ENCODE measurements at regions not wholly inside any gene's neighbourhood (a gene's known extent, or its start where the extent isn't known, plus 50 kb on each side); places are given as distances from the start of the nearest gene placed in this dataset.

DNA sequence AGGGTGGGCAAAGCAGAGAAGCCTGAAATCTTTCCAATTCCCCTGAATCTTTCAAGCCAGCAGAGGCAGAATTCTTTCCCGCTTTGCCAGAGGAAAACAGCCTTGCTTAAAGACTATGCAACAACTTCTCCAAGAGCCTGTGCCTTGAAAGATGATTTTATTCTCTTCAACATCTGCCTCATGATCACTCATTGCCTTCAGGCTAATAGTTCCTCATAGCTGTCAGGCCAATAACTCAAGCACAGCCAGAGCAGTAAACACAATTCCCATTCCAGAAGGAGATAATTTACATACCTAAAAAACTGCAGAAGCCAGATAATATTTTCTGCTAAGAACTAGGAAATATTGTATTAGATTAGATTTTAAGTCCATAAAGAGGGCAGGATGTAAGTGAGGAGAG, 92.3 kb upstream of the PUM3 start:
- no peaks in the 10 kb centered on the region for H3K4me1 Mint-ChIP-seq (ENCODE audit: low read depth, unreplicated experiment)
- H3K4me3 Mint-ChIP-seq (ENCODE audit: unreplicated experiment), result no peak overlapping the region
- no peak overlapping the region for H3K27ac Mint-ChIP-seq (ENCODE audit: unreplicated experiment)
- no peak for DNase-seq
- H3K27me3 Mint-ChIP-seq (ENCODE audit: unreplicated experiment), result peaks cover 3% of the 10 kb centered on the region
- TF ChIP-seq, protein P1, sequence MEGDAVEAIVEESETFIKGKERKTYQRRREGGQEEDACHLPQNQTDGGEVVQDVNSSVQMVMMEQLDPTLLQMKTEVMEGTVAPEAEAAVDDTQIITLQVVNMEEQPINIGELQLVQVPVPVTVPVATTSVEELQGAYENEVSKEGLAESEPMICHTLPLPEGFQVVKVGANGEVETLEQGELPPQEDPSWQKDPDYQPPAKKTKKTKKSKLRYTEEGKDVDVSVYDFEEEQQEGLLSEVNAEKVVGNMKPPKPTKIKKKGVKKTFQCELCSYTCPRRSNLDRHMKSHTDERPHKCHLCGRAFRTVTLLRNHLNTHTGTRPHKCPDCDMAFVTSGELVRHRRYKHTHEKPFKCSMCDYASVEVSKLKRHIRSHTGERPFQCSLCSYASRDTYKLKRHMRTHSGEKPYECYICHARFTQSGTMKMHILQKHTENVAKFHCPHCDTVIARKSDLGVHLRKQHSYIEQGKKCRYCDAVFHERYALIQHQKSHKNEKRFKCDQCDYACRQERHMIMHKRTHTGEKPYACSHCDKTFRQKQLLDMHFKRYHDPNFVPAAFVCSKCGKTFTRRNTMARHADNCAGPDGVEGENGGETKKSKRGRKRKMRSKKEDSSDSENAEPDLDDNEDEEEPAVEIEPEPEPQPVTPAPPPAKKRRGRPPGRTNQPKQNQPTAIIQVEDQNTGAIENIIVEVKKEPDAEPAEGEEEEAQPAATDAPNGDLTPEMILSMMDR (IDR thresholded peaks at IDR 0.05; ENCODE audit: partially characterized antibody, unreplicated experiment), result no peak
- no peaks in the 10 kb centered on the region for H3K36me3 Mint-ChIP-seq (ENCODE audit: unreplicated experiment)
- peaks cover 3% of the 10 kb centered on the region for H3K9me3 Mint-ChIP-seq (ENCODE audit: unreplicated experiment)

DNA sequence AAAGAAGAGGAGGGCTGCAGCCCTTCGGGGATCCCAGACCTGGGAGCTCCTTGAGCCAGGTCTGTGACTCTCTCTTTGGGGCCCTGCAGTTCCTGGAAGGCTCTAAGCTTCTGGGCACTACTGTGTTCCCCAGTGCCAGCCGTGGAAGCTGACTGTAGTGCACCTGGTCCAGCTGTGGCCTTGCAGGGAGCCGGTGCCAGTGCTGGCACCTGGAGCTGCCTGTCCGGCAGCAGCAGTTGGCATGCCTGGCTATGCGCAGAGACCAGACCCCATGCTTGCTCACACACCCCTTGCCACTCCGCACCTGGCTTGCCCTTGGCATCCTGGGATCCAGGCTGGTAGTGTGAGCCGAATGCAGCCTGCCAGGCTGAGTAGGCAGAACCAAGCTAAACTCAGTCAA, 91.0 kb upstream of the PUM3 start:
- no peak overlapping the region for H3K27ac Mint-ChIP-seq (ENCODE audit: unreplicated experiment)
- TF ChIP-seq, protein P1 (IDR thresholded peaks at IDR 0.05; ENCODE audit: partially characterized antibody, unreplicated experiment), result no peak
- peaks cover 3% of the 10 kb centered on the region for H3K9me3 Mint-ChIP-seq (ENCODE audit: unreplicated experiment)
- no peak overlapping the region for H3K4me3 Mint-ChIP-seq (ENCODE audit: unreplicated experiment)
- H3K27me3 Mint-ChIP-seq (ENCODE audit: unreplicated experiment), result peaks cover 3% of the 10 kb centered on the region
- no peaks in the 10 kb centered on the region for H3K4me1 Mint-ChIP-seq (ENCODE audit: low read depth, unreplicated experiment)
- no peak for DNase-seq
- no peaks in the 10 kb centered on the region for H3K36me3 Mint-ChIP-seq (ENCODE audit: unreplicated experiment)

DNA sequence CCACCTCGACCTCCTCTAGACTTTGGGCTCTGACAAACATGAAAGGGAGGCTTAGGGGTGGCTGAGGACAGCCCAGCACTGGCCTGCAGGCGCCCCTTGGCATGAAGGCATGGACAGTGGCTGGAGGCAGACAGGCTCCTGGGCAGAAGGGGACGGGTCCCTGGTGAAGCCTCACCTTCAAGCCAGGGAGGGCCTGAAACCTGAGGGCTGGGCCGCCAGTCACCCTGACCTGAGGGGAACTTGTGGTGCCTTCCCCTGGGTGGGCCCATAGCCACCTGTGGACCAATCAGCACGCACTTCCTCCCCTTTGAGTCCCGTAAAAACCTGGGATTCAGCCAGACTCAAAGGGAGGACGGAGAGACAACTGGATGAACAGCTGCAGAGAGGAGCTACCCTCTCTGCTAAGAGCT, 90.4 kb upstream of the PUM3 start:
- no peak overlapping the region for H3K4me3 Mint-ChIP-seq (ENCODE audit: unreplicated experiment)
- H3K9me3 Mint-ChIP-seq (ENCODE audit: unreplicated experiment), result peaks cover 3% of the 10 kb centered on the region
- H3K4me1 Mint-ChIP-seq (ENCODE audit: low read depth, unreplicated experiment), result no peaks in the 10 kb centered on the region
- TF ChIP-seq, protein P1 (IDR thresholded peaks at IDR 0.05; ENCODE audit: partially characterized antibody, unreplicated experiment), result no peak
- H3K27ac Mint-ChIP-seq (ENCODE audit: unreplicated experiment), result no peak overlapping the region
- DNase-seq, result no peak
- H3K36me3 Mint-ChIP-seq (ENCODE audit: unreplicated experiment), result no peaks in the 10 kb centered on the region
- H3K27me3 Mint-ChIP-seq (ENCODE audit: unreplicated experiment), result peaks cover 3% of the 10 kb centered on the region

DNA sequence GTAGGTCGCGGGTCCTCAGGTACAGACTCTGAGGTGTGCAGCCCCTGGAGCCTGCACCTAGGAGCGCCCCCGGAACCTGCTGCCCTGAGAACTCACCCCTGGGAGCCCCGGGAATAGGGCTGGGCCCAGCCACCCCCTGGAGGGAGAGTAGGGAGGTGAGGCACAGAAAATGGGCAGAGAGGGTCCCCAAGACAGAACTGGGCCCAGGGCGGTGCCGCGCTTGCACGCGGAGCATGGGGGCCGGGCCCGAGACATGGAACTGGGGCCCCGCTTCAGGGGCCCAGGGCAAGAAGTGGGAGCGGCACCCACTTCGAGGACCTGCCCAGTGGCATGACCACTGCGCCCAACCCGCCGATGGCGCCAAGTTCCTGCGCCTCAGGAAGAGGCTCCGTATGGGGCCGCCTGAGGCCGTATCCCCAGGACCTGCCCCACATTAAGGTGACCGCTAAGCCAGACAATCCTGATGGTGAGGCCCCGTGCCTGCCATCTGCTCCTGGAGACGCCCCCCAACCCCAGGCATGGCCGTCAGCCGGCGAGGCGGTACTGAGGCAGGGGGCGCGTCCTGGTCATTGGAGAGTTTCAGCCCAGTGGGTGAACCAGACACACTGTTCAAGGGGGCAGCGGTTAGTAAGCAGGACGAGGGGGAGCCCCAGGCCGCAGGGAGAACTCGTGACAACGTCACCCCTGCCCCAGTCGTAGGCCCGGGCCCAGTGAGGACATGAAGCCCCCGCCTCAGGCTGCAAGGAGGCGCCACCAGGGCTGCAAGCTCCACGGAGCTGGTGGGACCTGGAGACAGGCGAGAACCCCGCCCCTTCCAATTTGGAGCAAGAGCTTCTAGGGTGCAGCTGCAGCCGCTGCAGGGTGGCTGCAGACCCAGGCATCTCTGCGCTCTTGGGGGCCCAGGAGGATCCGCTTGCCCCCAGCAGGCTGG, 89.5 kb upstream of the PUM3 start:
- DNase-seq, result no peak
- TF ChIP-seq, protein P1 (IDR thresholded peaks at IDR 0.05; ENCODE audit: partially characterized antibody, unreplicated experiment), result no peak
- no peaks in the 10 kb centered on the region for H3K4me1 Mint-ChIP-seq (ENCODE audit: low read depth, unreplicated experiment)
- no peaks in the 10 kb centered on the region for H3K36me3 Mint-ChIP-seq (ENCODE audit: unreplicated experiment)
- no peak overlapping the region for H3K4me3 Mint-ChIP-seq (ENCODE audit: unreplicated experiment)
- peaks cover 3% of the 10 kb centered on the region for H3K9me3 Mint-ChIP-seq (ENCODE audit: unreplicated experiment)
- peaks cover 3% of the 10 kb centered on the region for H3K27me3 Mint-ChIP-seq (ENCODE audit: unreplicated experiment)
- H3K27ac Mint-ChIP-seq (ENCODE audit: unreplicated experiment), result no peak overlapping the region

DNA sequence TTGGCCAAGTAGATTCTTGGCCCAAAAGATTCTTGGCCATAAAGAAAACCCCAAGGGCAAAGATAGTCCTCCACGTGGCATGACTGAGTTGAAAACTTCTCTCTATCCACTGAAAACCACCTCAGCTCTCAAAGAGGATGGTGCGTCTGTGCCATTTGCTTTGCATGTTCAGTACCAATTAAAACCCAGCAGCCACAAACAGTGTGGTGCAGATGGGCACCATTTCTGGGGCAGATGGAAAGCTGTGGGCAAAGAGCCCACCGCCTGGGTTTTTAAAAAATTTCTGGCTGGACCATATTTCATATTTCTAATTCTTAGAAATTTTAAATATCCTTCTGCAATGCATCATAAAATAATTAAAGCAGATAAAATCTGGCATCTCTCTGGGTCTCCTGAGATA, 84.5 kb upstream of the PUM3 start:
- Mint-ChIP-seq H3K4me3 (ENCODE audit: unreplicated experiment) (no peak overlapping the region), H3K27ac (ENCODE audit: unreplicated experiment) (no peak overlapping the region), H3K9me3 (ENCODE audit: unreplicated experiment) (no peaks in the 10 kb centered on the region)

More for the DNA sequence above, 84.5 kb upstream of the PUM3 start:
- Mint-ChIP-seq H3K36me3 (ENCODE audit: unreplicated experiment) (no peaks in the 10 kb centered on the region), H3K27me3 (ENCODE audit: unreplicated experiment) (no peaks in the 10 kb centered on the region), H3K4me1 (ENCODE audit: low read depth, unreplicated experiment) (peaks cover 5% of the 10 kb centered on the region)
- TF ChIP-seq, protein P1 (IDR thresholded peaks at IDR 0.05; ENCODE audit: partially characterized antibody, unreplicated experiment), result no peak
- no peak for DNase-seq
